Ishikawa (cell line): ENCODE measurements at regions not wholly inside any gene's neighbourhood (a gene's known extent, or its start where the extent isn't known, plus 50 kb on each side); places are given as distances from the start of the nearest gene placed in this dataset.

Experiments
- CEBPB ChIP-seq: IDR thresholded peaks from 2 replicates; pipeline ENCODE4 v1.6.1; 2012
- CREB1 ChIP-seq: IDR thresholded peaks from 2 replicates; pipeline ENCODE4 v1.6.1; 2012; ENCODE audit warnings: low read depth
- EGR1 ChIP-seq: IDR thresholded peaks from 2 replicates; pipeline ENCODE4 v1.6.1; 2012
- EP300 ChIP-seq: IDR thresholded peaks from 2 replicates; pipeline ENCODE4 v1.6.1; 2012; ENCODE audit warnings: borderline replicate concordance
- FOXM1 ChIP-seq: IDR thresholded peaks from 2 replicates; pipeline ENCODE4 v1.6.1; 2012; ENCODE audit warnings: low read depth, borderline replicate concordance
- NFIC ChIP-seq: IDR thresholded peaks from 2 replicates; pipeline ENCODE4 v1.6.1; 2012
- RAD21 ChIP-seq: IDR thresholded peaks from 2 replicates; pipeline ENCODE4 v1.6.1; 2012; ENCODE audit warnings: low read depth
- TAF1 ChIP-seq: IDR thresholded peaks from 2 replicates; pipeline ENCODE4 v1.6.1; 2012; ENCODE audit warnings: low read depth, mild to moderate bottlenecking
- TCF12 ChIP-seq: IDR thresholded peaks from 2 replicates; pipeline ENCODE4 v1.6.1; 2012; ENCODE audit warnings: low read depth
- TEAD4 ChIP-seq: IDR thresholded peaks from 2 replicates; pipeline ENCODE4 v1.6.1; 2012
- YY1 ChIP-seq: IDR thresholded peaks from 2 replicates; pipeline ENCODE4 v1.6.1; 2012; ENCODE audit warnings: low read depth
- ZBTB7A ChIP-seq: IDR thresholded peaks from 2 replicates; pipeline ENCODE4 v1.6.1; 2012; ENCODE audit warnings: low read depth
- TF ChIP-seq, protein P1 (sequence below): IDR thresholded peaks from 2 replicates; pipeline ENCODE4 v1.6.1; 2012
- TF ChIP-seq, protein P2 (sequence below): IDR thresholded peaks from 2 replicates; pipeline ENCODE4 v1.6.1; 2012; ENCODE audit warnings: low read depth, mild to moderate bottlenecking
- TF ChIP-seq, protein P3 (sequence below): IDR thresholded peaks from 2 replicates; pipeline ENCODE4 v1.6.1; 2012

GRCh38 chr9:18359335-18359734 lies 114.6 kb upstream of the ADAMTSL1 start:
- TF ChIP-seq TAF1 (no peak), YY1 (no peak), CREB1 (no peak), TCF12 (no peak), CEBPB (no peak), TEAD4 (no peak), EGR1 (no peak), ZBTB7A (no peak)
- TF ChIP-seq, protein P1, sequence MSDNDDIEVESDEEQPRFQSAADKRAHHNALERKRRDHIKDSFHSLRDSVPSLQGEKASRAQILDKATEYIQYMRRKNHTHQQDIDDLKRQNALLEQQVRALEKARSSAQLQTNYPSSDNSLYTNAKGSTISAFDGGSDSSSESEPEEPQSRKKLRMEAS, result no peak
- TF ChIP-seq, protein P2, sequence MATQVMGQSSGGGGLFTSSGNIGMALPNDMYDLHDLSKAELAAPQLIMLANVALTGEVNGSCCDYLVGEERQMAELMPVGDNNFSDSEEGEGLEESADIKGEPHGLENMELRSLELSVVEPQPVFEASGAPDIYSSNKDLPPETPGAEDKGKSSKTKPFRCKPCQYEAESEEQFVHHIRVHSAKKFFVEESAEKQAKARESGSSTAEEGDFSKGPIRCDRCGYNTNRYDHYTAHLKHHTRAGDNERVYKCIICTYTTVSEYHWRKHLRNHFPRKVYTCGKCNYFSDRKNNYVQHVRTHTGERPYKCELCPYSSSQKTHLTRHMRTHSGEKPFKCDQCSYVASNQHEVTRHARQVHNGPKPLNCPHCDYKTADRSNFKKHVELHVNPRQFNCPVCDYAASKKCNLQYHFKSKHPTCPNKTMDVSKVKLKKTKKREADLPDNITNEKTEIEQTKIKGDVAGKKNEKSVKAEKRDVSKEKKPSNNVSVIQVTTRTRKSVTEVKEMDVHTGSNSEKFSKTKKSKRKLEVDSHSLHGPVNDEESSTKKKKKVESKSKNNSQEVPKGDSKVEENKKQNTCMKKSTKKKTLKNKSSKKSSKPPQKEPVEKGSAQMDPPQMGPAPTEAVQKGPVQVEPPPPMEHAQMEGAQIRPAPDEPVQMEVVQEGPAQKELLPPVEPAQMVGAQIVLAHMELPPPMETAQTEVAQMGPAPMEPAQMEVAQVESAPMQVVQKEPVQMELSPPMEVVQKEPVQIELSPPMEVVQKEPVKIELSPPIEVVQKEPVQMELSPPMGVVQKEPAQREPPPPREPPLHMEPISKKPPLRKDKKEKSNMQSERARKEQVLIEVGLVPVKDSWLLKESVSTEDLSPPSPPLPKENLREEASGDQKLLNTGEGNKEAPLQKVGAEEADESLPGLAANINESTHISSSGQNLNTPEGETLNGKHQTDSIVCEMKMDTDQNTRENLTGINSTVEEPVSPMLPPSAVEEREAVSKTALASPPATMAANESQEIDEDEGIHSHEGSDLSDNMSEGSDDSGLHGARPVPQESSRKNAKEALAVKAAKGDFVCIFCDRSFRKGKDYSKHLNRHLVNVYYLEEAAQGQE, result no peak

DNA sequence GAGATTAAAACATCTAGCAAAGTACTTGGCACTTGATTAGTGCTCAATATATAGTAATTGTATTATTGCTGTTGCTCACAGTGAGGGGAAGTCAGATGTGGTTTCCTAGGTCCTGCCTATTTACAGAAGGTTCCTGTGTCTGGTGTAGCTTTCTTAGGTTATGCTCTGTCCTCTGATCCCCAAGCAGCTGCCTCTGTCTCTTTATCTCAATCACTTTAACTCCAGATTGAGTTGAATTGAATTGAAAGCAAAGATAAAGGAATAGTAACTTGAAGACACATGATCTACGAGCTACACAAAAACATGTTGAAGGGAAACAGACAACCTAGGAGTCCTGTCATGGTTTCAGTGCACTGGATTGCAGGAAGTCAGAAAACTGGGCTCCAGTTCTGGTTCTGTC lies 113.9 kb upstream of the ADAMTSL1 start:
- no peak for TF ChIP-seq FOXM1
- TF ChIP-seq RAD21, result no peak
- no peak for TF ChIP-seq ZBTB7A
- TF ChIP-seq, protein P2, result no peak
- no peak for TF ChIP-seq TEAD4
- TF ChIP-seq YY1, result no peak
- TF ChIP-seq TAF1, result no peak
- TF ChIP-seq, protein P3, sequence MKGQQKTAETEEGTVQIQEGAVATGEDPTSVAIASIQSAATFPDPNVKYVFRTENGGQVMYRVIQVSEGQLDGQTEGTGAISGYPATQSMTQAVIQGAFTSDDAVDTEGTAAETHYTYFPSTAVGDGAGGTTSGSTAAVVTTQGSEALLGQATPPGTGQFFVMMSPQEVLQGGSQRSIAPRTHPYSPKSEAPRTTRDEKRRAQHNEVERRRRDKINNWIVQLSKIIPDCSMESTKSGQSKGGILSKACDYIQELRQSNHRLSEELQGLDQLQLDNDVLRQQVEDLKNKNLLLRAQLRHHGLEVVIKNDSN, result no peak
- no peak for TF ChIP-seq TCF12
- TF ChIP-seq CEBPB, result no peak
- no peak for TF ChIP-seq EGR1
- TF ChIP-seq NFIC, result no peak
- TF ChIP-seq CREB1, result no peak

DNA sequence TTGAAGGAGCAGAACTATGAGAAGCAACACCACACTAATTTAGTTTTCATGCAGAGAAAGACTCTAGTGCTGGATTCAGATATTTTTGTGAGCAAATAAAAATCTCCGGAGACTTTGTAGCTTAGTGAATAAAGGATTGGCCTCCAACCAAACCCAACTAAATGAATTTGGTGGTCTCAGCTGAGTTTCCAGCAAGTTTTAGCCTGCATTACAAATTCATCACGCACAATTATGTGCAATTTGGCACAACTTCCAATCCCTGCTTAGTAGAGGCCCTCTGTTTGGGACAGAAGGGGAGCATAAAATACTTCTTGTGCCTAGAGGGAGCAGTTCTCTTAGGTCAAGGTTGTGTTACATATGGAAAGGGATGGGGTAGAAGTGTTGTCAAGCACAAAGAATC lies 112.3 kb upstream of the ADAMTSL1 start:
- no peak for TF ChIP-seq YY1
- TF ChIP-seq, protein P1, result no peak
- no peak for TF ChIP-seq TCF12
- TF ChIP-seq CREB1, result no peak
- TF ChIP-seq TEAD4, result no peak
- TF ChIP-seq TAF1, result no peak
- no peak for TF ChIP-seq CEBPB
- TF ChIP-seq RAD21, result no peak
- no peak for TF ChIP-seq EGR1
- TF ChIP-seq EP300, result no peak
- no peak for TF ChIP-seq NFIC
- TF ChIP-seq FOXM1, result no peak
- no peak for TF ChIP-seq ZBTB7A
- TF ChIP-seq, protein P2, result no peak
- TF ChIP-seq, protein P3, result no peak

GRCh38 chr9:18362166-18362565 lies 111.8 kb upstream of the ADAMTSL1 start:
- TF ChIP-seq ZBTB7A (no peak), CREB1 (no peak), EGR1 (no peak), RAD21 (no peak), NFIC (no peak), TCF12 (no peak), CEBPB (no peak), FOXM1 (no peak), TEAD4 (no peak), YY1 (no peak), EP300 (no peak)
- TF ChIP-seq, protein P1, result no peak
- TF ChIP-seq, protein P3, result no peak
- TF ChIP-seq, protein P2, result no peak
